ENCODE measurements at regions not wholly inside any gene's neighbourhood (a gene's known extent, or its start where the extent isn't known, plus 50 kb on each side); places are given as distances from the start of the nearest gene placed in this dataset.

GRCh38 chr4:43242606-43243005 is 350.1 kb downstream of the GRXCR1 start:
- no peaks in the 10 kb centered on the region for H3K27me3 ChIP-seq (ENCODE audit: insufficient read depth, insufficient read length)
- H3K9me3 ChIP-seq (ENCODE audit: insufficient read depth, low read length) = no peaks in the 10 kb centered on the region
- no peak overlapping the region for H3K4me3 ChIP-seq (ENCODE audit: insufficient read length, low read depth)
- no peak overlapping the region for H3K9ac ChIP-seq (ENCODE audit: insufficient read length, low read depth)
- no peak for DNase-seq (ENCODE audit: low read depth, low spot score)
- TF ChIP-seq SUZ12 (IDR thresholded peaks at IDR 0.05; ENCODE audit: extremely low read depth, insufficient read depth, insufficient read length) (no peak), YY1 (IDR thresholded peaks at IDR 0.05; ENCODE audit: insufficient read depth, insufficient read length) (no peak), ZNF274 (IDR thresholded peaks at IDR 0.05; ENCODE audit: low read depth, low read length) (no peak)
- no peaks in the 10 kb centered on the region for H3K4me1 ChIP-seq (ENCODE audit: insufficient read depth, insufficient read length)
- no peaks in the 10 kb centered on the region for H3K36me3 ChIP-seq (ENCODE audit: insufficient read depth, insufficient read length, low read length)

- TF ChIP-seq SUZ12 (IDR thresholded peaks at IDR 0.05; ENCODE audit: extremely low read depth, insufficient read depth, insufficient read length) (no peak), ZNF274 (IDR thresholded peaks at IDR 0.05; ENCODE audit: low read depth, low read length) (no peak), YY1 (IDR thresholded peaks at IDR 0.05; ENCODE audit: insufficient read depth, insufficient read length) (no peak)
- no peaks in the 10 kb centered on the region for H3K4me1 ChIP-seq (ENCODE audit: insufficient read depth, insufficient read length)
- no peaks in the 10 kb centered on the region for H3K36me3 ChIP-seq (ENCODE audit: insufficient read depth, insufficient read length, low read length)
- H3K27me3 ChIP-seq (ENCODE audit: insufficient read depth, insufficient read length) = no peaks in the 10 kb centered on the region
- no peak for DNase-seq (ENCODE audit: low read depth, low spot score)
- H3K9ac ChIP-seq (ENCODE audit: insufficient read length, low read depth) = no peak overlapping the region
- no peak overlapping the region for H3K4me3 ChIP-seq (ENCODE audit: insufficient read length, low read depth)
- H3K9me3 ChIP-seq (ENCODE audit: insufficient read depth, low read length) = no peaks in the 10 kb centered on the region
Measured at GRCh38 chr4:43243433-43244116, 351.1 kb downstream of the GRXCR1 start.

GRCh38 chr4:43244688-43245382 is 352.3 kb downstream of the GRXCR1 start:
- no peak overlapping the region for H3K4me3 ChIP-seq (ENCODE audit: insufficient read length, low read depth)
- no peaks in the 10 kb centered on the region for H3K36me3 ChIP-seq (ENCODE audit: insufficient read depth, insufficient read length, low read length)
- DNase-seq (ENCODE audit: low read depth, low spot score) = no peak
- TF ChIP-seq YY1 (IDR thresholded peaks at IDR 0.05; ENCODE audit: insufficient read depth, insufficient read length) (no peak), SUZ12 (IDR thresholded peaks at IDR 0.05; ENCODE audit: extremely low read depth, insufficient read depth, insufficient read length) (no peak)
- no peaks in the 10 kb centered on the region for H3K9me3 ChIP-seq (ENCODE audit: insufficient read depth, low read length)
- no peak overlapping the region for H3K9ac ChIP-seq (ENCODE audit: insufficient read length, low read depth)
- H3K4me1 ChIP-seq (ENCODE audit: insufficient read depth, insufficient read length) = no peaks in the 10 kb centered on the region
- no peaks in the 10 kb centered on the region for H3K27me3 ChIP-seq (ENCODE audit: insufficient read depth, insufficient read length)

- DNase-seq (ENCODE audit: low read depth, low spot score) = no peak
- Histone ChIP-seq H3K4me3 (ENCODE audit: insufficient read length, low read depth) (no peak overlapping the region), H3K9me3 (ENCODE audit: insufficient read depth, low read length) (no peaks in the 10 kb centered on the region), H3K9ac (ENCODE audit: insufficient read length, low read depth) (no peak overlapping the region), H3K27me3 (ENCODE audit: insufficient read depth, insufficient read length) (no peaks in the 10 kb centered on the region), H3K4me1 (ENCODE audit: insufficient read depth, insufficient read length) (no peaks in the 10 kb centered on the region), H3K36me3 (ENCODE audit: insufficient read depth, insufficient read length, low read length) (no peaks in the 10 kb centered on the region)
- TF ChIP-seq ZNF274 (IDR thresholded peaks at IDR 0.05; ENCODE audit: low read depth, low read length) (no peak), YY1 (IDR thresholded peaks at IDR 0.05; ENCODE audit: insufficient read depth, insufficient read length) (no peak), SUZ12 (IDR thresholded peaks at IDR 0.05; ENCODE audit: extremely low read depth, insufficient read depth, insufficient read length) (no peak)
Measured at GRCh38 chr4:43251841-43252240, 359.3 kb downstream of the GRXCR1 start.

GRCh38 chr4:43253541-43253940 is 361.0 kb downstream of the GRXCR1 start:
- DNase-seq (ENCODE audit: low read depth, low spot score) = no peak
- TF ChIP-seq YY1 (IDR thresholded peaks at IDR 0.05; ENCODE audit: insufficient read depth, insufficient read length) (no peak), SUZ12 (IDR thresholded peaks at IDR 0.05; ENCODE audit: extremely low read depth, insufficient read depth, insufficient read length) (no peak), ZNF274 (IDR thresholded peaks at IDR 0.05; ENCODE audit: low read depth, low read length) (no peak)
- no peaks in the 10 kb centered on the region for H3K9me3 ChIP-seq (ENCODE audit: insufficient read depth, low read length)
- no peaks in the 10 kb centered on the region for H3K27me3 ChIP-seq (ENCODE audit: insufficient read depth, insufficient read length)
- H3K4me1 ChIP-seq (ENCODE audit: insufficient read depth, insufficient read length) = no peaks in the 10 kb centered on the region
- H3K36me3 ChIP-seq (ENCODE audit: insufficient read depth, insufficient read length, low read length) = no peaks in the 10 kb centered on the region
- H3K9ac ChIP-seq (ENCODE audit: insufficient read length, low read depth) = no peak overlapping the region
- no peak overlapping the region for H3K4me3 ChIP-seq (ENCODE audit: insufficient read length, low read depth)

DNA sequence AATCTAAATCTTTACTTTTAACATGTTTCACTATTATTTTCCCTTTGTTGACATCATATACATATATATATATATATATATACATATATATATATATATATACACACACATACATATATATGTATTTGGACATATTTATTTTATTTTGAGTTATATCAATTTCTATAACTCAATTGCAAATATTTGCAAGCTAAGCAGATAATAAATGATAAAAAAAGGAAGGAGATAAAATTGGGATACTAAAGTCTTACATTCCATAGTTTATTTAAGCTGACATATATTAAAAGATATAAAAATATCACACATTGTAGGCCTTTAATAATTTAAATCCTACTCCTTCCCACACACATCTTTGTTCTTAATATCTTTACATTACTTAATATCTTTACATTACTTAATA is 372.2 kb downstream of the GRXCR1 start:
- no peak for TF ChIP-seq SUZ12 (IDR thresholded peaks at IDR 0.05; ENCODE audit: extremely low read depth, insufficient read depth, insufficient read length)
- TF ChIP-seq YY1 (IDR thresholded peaks at IDR 0.05; ENCODE audit: insufficient read depth, insufficient read length) = no peak
- TF ChIP-seq ZNF274 (IDR thresholded peaks at IDR 0.05; ENCODE audit: low read depth, low read length) = no peak
- Histone ChIP-seq H3K9me3 (ENCODE audit: insufficient read depth, low read length) (no peaks in the 10 kb centered on the region), H3K27me3 (ENCODE audit: insufficient read depth, insufficient read length) (no peaks in the 10 kb centered on the region), H3K9ac (ENCODE audit: insufficient read length, low read depth) (no peak overlapping the region), H3K4me3 (ENCODE audit: insufficient read length, low read depth) (no peak overlapping the region), H3K36me3 (ENCODE audit: insufficient read depth, insufficient read length, low read length) (no peaks in the 10 kb centered on the region), H3K4me1 (ENCODE audit: insufficient read depth, insufficient read length) (no peaks in the 10 kb centered on the region)
- no peak for DNase-seq (ENCODE audit: low read depth, low spot score)

DNA sequence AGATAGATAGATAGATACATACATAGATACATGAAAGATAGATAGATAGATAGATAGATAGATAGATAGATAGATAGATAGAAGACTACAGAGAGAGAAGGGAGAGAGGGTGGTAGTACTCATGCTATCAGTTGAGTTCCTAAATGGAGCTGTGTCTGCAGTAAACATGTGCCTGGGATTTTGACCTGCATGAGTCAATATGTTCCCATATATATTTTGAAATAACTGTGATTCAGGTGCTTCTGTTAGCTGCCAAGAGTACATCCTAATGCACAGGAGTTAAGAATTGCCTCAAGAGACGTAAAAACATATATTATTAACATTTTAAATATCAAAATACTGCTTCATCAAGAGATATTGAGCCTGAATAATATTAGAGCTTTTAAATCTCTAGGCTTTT is 379.4 kb downstream of the GRXCR1 start:
- Histone ChIP-seq H3K9ac (ENCODE audit: insufficient read length, low read depth) (no peak overlapping the region), H3K9me3 (ENCODE audit: insufficient read depth, low read length) (no peaks in the 10 kb centered on the region), H3K36me3 (ENCODE audit: insufficient read depth, insufficient read length, low read length) (no peaks in the 10 kb centered on the region), H3K4me1 (ENCODE audit: insufficient read depth, insufficient read length) (no peaks in the 10 kb centered on the region), H3K4me3 (ENCODE audit: insufficient read length, low read depth) (no peak overlapping the region), H3K27me3 (ENCODE audit: insufficient read depth, insufficient read length) (no peaks in the 10 kb centered on the region)
- no peak for DNase-seq (ENCODE audit: low read depth, low spot score)
- TF ChIP-seq YY1 (IDR thresholded peaks at IDR 0.05; ENCODE audit: insufficient read depth, insufficient read length) (no peak), SUZ12 (IDR thresholded peaks at IDR 0.05; ENCODE audit: extremely low read depth, insufficient read depth, insufficient read length) (no peak), ZNF274 (IDR thresholded peaks at IDR 0.05; ENCODE audit: low read depth, low read length) (no peak)
